ENCODE measurements at regions not wholly inside any gene's neighbourhood (a gene's known extent, or its start where the extent isn't known, plus 50 kb on each side); places are given as distances from the start of the nearest gene placed in this dataset.

DNA sequence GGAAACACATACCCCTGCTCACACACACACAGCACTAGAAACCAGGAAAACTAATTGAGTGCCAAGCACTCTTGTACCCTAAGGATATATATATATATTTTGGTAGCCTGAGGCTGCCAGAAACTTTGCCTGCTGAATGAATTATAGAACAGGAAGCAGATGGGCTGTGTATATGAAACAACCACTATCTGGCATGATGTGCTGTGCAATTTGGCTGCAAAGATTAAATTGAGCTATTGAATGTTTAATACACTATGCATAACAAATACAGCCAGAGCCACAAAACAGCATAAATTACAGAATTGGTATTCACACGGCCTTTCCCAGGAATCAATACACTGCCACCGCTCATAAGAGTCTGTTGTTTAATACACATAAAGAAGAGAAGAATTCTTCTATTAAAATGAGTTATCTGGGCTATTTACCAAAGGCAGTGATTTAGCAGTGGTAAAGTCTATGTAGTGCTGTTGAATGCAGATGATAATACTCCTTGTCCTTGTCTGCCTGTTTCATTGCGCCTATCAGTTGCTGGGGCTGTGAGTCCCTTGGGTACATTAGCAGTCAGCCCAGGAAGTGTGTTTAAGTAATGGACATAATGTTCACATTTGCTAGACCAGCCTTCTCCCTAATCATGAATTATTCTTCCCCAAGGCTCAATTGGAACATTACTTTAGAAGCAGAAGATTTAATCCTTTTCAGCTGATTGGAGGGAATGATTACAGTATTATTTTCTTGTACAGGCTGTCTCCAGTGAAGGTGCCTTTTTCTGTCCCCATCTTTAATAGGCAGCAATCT is 294.3 kb downstream of the TLE1 start:
- Histone ChIP-seq H2AFZ (ENCODE audit: low read length) (no peak overlapping the region), H4K8ac (replicated peaks; ENCODE audit: insufficient read length, low read depth, low read length) (no peak overlapping the region), H2BK15ac (ENCODE audit: low read depth, low read length) (no peak overlapping the region), H4K20me1 (ENCODE audit: control insufficient read depth, insufficient read depth, insufficient read length) (no peaks in the 10 kb centered on the region), H2BK20ac (ENCODE audit: low read depth, low read length, poor library complexity, severe bottlenecking) (no peak overlapping the region), H3K79me2 (ENCODE audit: insufficient read depth, low read length) (no peaks in the 10 kb centered on the region), H2BK120ac (ENCODE audit: low read depth, low read length, poor library complexity, severe bottlenecking) (no peak overlapping the region), H2BK12ac (ENCODE audit: insufficient read length, low read depth, low read length) (no peak overlapping the region), H2AK5ac (ENCODE audit: insufficient read length, low read length) (no peak overlapping the region), H3K9ac (ENCODE audit: extremely low read depth, insufficient read length, low read length) (no peak overlapping the region), H3K4me1 (ENCODE audit: insufficient read depth, low read length) (no peaks in the 10 kb centered on the region; the same call in 1 of the 2 replicates), H2BK5ac (ENCODE audit: insufficient read length, low read length) (no peak overlapping the region), H3K4ac (ENCODE audit: low read depth, low read length) (no peak overlapping the region), H3K4me2 (ENCODE audit: insufficient read depth, insufficient read length, low read length) (no peak overlapping the region), H3K14ac (ENCODE audit: insufficient read depth, low read length) (no peak overlapping the region), H3K27ac (ENCODE audit: insufficient read length, low read depth, low read length) (no peak overlapping the region), H3T11ph (ENCODE audit: low read length) (no peak overlapping the region), H3K23ac (ENCODE audit: insufficient read length, low read depth, low read length) (no peak overlapping the region), H4K91ac (ENCODE audit: insufficient read length, low read depth, low read length) (no peak overlapping the region), H4K5ac (ENCODE audit: insufficient read length, low read depth, low read length) (no peak overlapping the region), H3K79me1 (ENCODE audit: insufficient read depth, low read depth, low read length, poor library complexity, severe bottlenecking) (no peaks in the 10 kb centered on the region), H3K56ac (ENCODE audit: insufficient read length, low read depth, low read length) (no peak overlapping the region), H3K18ac (ENCODE audit: insufficient read length, low read depth, low read length) (no peak overlapping the region), H3K27me3 (ENCODE audit: insufficient read depth, low read length) (no peaks in the 10 kb centered on the region), H3K23me2 (ENCODE audit: insufficient read length, low read depth, low read length, poor library complexity, severe bottlenecking) (no peaks in the 10 kb centered on the region), H3K9me3 (ENCODE audit: control insufficient read depth, low read depth, low read length) (no peaks in the 10 kb centered on the region)
- TF ChIP-seq, protein P1, sequence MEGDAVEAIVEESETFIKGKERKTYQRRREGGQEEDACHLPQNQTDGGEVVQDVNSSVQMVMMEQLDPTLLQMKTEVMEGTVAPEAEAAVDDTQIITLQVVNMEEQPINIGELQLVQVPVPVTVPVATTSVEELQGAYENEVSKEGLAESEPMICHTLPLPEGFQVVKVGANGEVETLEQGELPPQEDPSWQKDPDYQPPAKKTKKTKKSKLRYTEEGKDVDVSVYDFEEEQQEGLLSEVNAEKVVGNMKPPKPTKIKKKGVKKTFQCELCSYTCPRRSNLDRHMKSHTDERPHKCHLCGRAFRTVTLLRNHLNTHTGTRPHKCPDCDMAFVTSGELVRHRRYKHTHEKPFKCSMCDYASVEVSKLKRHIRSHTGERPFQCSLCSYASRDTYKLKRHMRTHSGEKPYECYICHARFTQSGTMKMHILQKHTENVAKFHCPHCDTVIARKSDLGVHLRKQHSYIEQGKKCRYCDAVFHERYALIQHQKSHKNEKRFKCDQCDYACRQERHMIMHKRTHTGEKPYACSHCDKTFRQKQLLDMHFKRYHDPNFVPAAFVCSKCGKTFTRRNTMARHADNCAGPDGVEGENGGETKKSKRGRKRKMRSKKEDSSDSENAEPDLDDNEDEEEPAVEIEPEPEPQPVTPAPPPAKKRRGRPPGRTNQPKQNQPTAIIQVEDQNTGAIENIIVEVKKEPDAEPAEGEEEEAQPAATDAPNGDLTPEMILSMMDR (conservative IDR thresholded peaks at IDR 0.05) = no peak
- no peak overlapping the region for H3K4me3 Mint-ChIP-seq
- H3K27me3 Mint-ChIP-seq (ENCODE audit: low read depth) = no peaks in the 10 kb centered on the region; the same call in 1 of the 2 replicates
- H3K4me1 Mint-ChIP-seq = peaks cover 14% of the 10 kb centered on the region in 2 experiments
- no peak for DNase-seq
- H3K9me3 Mint-ChIP-seq = no peaks in the 10 kb centered on the region
- H3K36me3 Mint-ChIP-seq (ENCODE audit: insufficient read depth in 1 of 3, low read depth in 3 of 3) = peaks cover 0 to 2% (median 0%) of the 10 kb centered on the region in 3 experiments; a peak in 1 of 7 replicates
- WGBS (ENCODE audit: extremely low coverage, insufficient read length, low lambda C conversion rate) = no CpG with 5 or more reads among the region's 3 CpGs
- H3K27ac Mint-ChIP-seq = no peak overlapping the region

Data from H9 (cell line).